ENCODE measurements at regions not wholly inside any gene's neighbourhood (a gene's known extent, or its start where the extent isn't known, plus 50 kb on each side); places are given as distances from the start of the nearest gene placed in this dataset.

GRCh38 chr9:107605041-107605440, 115.5 kb upstream of the KLF4 start:
- in situ Hi-C loops (cut with MboI; ENCODE audit: low sequenced_read_pairs, unreplicated experiment), result no loop called here
- DNase-seq (ENCODE audit: low spot score), result no peak
- TF ChIP-seq, protein P1, sequence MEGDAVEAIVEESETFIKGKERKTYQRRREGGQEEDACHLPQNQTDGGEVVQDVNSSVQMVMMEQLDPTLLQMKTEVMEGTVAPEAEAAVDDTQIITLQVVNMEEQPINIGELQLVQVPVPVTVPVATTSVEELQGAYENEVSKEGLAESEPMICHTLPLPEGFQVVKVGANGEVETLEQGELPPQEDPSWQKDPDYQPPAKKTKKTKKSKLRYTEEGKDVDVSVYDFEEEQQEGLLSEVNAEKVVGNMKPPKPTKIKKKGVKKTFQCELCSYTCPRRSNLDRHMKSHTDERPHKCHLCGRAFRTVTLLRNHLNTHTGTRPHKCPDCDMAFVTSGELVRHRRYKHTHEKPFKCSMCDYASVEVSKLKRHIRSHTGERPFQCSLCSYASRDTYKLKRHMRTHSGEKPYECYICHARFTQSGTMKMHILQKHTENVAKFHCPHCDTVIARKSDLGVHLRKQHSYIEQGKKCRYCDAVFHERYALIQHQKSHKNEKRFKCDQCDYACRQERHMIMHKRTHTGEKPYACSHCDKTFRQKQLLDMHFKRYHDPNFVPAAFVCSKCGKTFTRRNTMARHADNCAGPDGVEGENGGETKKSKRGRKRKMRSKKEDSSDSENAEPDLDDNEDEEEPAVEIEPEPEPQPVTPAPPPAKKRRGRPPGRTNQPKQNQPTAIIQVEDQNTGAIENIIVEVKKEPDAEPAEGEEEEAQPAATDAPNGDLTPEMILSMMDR (IDR thresholded peaks at IDR 0.05; ENCODE audit: borderline replicate concordance, control extremely low read depth, extremely low read depth, insufficient read depth, missing control alignments), result no peak

DNA sequence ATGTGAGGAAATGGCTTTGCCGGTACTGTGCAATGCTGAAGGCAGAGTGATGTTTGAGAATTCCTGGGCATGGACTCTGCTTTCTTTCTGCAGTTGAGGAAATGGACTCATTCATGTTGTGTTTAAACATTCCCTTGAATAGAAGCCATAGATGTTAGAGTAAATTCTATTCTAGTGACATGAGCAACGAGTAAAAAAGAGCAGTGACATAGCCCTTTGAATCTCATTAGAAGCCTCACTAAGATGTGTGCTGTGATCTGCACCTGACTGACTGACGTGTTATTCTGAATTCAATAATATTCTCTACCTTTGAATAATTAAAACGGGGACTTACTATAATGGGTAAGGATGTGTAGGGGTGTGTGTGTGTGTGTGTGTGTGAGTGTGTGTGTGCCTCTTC, 113.7 kb upstream of the KLF4 start:
- in situ Hi-C loops (cut with MboI; ENCODE audit: low sequenced_read_pairs, unreplicated experiment), result no loop called here
- TF ChIP-seq, protein P1 (IDR thresholded peaks at IDR 0.05; ENCODE audit: borderline replicate concordance, control extremely low read depth, extremely low read depth, insufficient read depth, missing control alignments), result no peak
- DNase-seq (ENCODE audit: low spot score), result no peak

- no peak for DNase-seq (ENCODE audit: low spot score)
- in situ Hi-C loops (cut with MboI; ENCODE audit: low sequenced_read_pairs, unreplicated experiment), result no loop called here
- TF ChIP-seq, protein P1 (IDR thresholded peaks at IDR 0.05; ENCODE audit: borderline replicate concordance, control extremely low read depth, extremely low read depth, insufficient read depth, missing control alignments), result no peak
Observed at GRCh38 chr9:107600060-107600573, 110.5 kb upstream of the KLF4 start.

DNA sequence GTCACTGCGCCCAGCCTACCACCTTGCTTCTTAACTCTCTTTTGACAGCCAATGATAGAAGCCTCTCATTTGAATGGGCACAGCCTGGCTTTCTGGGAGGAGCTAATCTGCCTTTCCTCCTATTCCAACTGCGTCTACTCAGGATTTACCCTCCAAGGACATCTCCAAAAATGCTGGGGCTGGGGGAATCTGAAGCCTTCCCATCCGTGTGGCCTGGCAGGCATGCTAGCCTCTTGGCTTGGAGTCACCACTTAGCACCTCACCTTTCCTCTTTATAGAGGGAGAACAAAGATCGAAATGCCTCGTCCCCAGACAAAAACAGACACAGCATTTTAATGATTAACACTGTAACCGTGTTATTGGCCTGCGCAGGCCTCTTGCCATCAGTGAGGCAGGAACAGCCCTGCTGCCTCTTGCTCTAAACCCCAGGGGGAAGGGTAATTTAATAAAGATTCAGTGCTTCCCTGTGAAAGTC, 108.2 kb upstream of the KLF4 start:
- in situ Hi-C loops (cut with MboI; ENCODE audit: low sequenced_read_pairs, unreplicated experiment), result no loop called here
- no peak for DNase-seq (ENCODE audit: low spot score)
- TF ChIP-seq, protein P1 (IDR thresholded peaks at IDR 0.05; ENCODE audit: borderline replicate concordance, control extremely low read depth, extremely low read depth, insufficient read depth, missing control alignments), result no peak

DNA sequence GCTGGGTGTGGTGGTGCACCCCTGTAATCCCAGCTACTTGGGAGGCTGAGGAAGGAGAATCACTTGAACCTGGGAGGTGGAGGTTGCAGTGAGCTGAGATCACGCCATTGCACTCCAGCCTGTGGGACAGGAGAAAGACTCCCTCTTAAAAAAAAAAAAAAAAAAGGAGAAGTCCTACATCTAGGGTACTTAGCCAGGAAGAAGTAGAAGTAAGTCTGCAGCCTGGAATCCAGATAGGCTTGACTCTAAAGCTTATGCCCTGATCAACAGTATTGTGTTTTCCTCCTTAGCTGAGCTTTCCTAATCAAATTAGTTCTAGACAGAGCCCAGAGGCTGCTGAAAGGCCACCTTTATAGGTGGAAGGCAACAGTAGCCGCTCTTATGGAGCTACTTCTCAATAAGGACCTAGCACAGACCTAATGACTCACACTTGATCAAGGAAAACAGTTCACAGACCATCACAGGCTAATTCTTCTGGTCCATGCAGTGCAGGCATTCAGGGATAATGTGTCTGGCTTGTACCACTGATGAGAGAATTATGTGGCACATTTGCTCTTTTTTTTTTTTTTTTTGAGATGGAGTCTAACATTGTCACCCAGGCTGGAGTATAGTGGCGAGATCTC, 105.5 kb upstream of the KLF4 start:
- DNase-seq (ENCODE audit: low spot score), result no peak
- TF ChIP-seq, protein P1 (IDR thresholded peaks at IDR 0.05; ENCODE audit: borderline replicate concordance, control extremely low read depth, extremely low read depth, insufficient read depth, missing control alignments), result no peak
- in situ Hi-C loops (cut with MboI; ENCODE audit: low sequenced_read_pairs, unreplicated experiment), result no loop called here

DNA sequence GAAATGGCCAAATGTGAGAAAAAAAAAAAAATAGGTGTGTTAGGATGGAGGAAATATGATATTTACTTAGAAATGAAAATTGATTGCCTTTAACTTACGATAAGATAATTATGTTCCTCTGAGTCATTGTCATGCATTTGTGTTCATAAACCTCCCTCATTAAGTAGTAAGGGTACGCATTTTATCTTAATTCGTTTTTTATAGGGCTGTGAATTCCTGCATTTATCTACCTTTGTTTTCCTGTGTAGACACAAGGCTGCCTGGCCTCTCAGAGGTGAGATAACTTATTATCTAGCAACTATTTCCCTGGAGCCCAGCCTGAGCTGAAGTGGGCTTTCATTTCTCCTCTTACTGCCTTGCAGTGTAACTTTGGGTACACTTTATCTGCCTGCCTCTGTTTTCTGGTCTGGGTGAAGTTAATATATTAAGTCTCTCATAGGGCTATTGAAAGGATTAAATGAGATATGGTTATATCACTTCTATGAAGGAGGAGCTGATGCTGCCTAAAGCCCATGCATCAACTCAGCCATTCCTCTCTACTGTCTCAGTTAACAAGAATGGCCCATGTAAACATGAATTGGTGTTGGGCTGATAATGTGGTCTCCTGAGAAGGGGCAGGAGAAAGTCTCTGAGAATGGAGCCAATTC, 103.8 kb upstream of the KLF4 start:
- TF ChIP-seq, protein P1 (IDR thresholded peaks at IDR 0.05; ENCODE audit: borderline replicate concordance, control extremely low read depth, extremely low read depth, insufficient read depth, missing control alignments), result no peak
- DNase-seq (ENCODE audit: low spot score), result no peak
- in situ Hi-C loops (cut with MboI; ENCODE audit: low sequenced_read_pairs, unreplicated experiment), result no loop called here
